Stimulated activated CD8-positive, alpha-beta memory T cell treated with anti-CD3 and anti-CD28 coated beads, Interleukin-15, amount 100 ng/mL, for 1 hour (primary cell): ENCODE measurements at regions not wholly inside any gene's neighbourhood (a gene's known extent, or its start where the extent isn't known, plus 50 kb on each side); places are given as distances from the start of the nearest gene placed in this dataset.

ENCODE experiments used
- DNase-seq: peaks from one replicate; pipeline ENCODE4 v3.0.0-alpha.2; 2020; ENCODE audit warnings: low read depth

DNA sequence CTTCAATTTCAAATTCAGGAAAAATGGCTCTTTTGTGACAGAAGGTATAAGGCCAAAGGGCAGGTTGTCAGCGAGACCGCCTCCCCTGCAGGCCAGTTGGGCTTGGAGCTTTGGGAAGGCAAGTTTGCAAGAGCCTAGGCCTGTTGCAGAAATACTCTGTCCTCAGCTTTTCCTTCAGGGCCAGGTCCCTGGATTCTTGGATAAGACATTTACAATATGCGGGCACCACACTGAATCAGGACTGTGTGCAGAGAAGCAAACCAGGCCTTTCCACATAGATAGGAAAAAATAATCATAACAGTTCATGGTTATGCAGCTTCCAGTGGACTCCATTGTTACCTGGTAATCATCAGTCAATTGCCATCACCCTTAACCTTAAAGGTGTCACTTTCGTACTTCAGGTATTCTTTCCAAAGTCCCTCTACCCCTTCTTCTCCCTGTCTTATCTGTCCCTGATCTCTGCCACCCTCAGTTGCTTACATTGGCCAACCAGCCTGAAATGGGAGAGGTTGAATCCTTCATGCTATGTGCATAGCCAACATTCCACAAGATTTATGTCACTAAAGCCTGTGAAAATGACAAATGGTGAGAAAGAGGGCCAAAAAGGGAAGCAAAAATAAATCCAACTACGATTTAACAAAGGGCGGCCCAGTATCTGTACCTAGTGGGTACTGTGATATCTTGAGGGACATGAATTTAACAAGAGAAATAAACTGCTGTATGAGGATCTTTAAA lies 304.5 kb upstream of the NFE2L3 start:
- no peak for DNase-seq

GRCh38 chr7:25849500-25850184 lies 302.4 kb upstream of the NFE2L3 start:
- DNase-seq = no peak

DNA sequence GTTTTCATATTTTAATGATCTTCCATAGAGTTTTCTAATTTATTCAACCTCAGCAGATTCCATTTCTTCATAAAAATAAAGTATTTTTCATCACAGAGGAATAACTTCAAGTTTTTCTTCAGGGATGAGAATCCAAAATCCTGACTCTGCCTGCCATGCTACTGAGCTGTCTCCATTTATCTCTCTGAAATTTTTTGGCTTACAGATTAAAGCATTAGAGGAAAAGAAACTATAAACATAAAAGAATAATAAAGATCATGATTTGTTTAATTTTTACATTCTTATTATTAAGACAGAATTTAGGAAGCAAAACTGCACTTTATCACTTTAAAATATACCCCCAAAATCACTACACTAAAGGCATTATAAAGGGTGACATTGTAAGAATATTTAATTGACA lies 301.8 kb upstream of the NFE2L3 start:
- DNase-seq = no peak

DNA sequence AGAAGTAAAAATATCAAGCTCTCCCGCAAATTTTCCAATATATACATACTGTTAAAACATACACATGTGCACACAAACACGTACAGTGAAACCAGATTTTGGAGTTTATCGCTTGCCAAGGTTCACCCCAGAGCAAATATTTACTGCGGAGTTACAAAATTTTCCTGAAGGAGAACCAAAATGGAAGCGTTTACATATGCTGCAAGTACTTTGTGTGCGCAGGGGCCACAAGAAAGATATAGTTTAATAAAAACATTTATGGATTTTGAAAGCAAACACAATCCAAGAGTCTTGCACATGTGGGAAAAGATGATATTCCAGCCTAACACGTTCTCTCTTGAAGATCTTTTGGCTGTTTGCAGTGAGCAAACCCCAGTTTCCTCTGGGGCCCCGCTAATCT lies 301.3 kb upstream of the NFE2L3 start:
- DNase-seq = no peak

DNA sequence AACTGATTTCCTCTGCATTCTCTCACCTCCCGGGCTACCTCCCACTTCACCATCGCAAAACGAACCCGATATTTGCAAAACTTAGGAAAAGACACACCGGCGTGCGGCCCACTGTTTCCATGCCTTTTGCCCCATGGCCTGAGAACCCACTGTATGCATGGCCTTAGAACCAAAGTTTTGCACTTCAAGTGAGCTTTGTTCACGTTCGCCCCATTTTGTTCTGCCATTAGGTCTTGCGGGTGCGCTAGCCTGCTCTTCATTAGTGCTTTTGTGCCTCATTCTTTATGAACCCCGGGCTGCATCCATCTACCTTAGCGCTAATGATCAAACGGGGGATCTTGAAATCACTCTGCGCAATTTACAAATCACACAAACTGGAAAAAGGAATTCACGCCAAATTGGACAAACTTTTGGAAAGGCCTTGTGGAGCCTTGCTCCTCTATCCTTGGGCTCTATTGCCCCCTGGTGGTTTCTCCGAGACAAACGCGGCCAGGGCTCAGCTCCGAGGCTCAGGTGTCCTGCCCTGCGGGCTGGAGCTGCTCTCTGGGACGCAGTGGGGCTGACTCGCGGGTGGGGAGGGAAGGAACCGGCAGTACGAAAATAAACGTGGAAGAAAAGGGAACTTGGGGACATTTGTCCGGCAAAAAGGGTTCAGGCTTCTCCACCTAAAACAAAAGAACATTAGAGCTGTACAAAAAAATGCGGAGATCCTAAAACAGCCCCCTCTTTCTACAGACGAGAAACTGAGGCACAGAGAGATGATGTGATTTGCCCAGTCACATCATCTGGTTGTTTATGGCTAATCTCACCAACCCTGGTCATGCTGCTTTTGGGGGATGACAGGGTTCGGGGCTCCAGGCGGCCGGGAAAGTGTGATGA lies 300.4 kb upstream of the NFE2L3 start:
- DNase-seq = no peak

- no peak for DNase-seq
Measured at GRCh38 chr7:25852211-25852938, 299.6 kb upstream of the NFE2L3 start.

DNA sequence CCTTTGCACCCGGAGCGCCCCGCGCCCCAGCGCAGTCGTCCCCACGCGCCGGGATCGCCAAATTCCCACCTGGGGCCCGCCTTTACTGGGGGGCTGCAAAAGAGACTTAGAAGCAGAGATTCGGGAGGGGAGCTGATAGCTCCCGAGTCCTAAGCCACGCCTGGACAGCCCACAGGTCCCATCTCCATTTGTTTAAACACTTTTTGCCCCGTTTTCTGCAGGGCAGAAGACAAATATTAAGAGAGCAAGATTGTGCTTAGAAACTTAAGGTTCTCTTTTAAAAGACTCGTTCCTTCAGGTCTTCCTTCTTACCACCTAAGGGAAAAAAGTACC lies 299.1 kb upstream of the NFE2L3 start:
- DNase-seq = no peak

DNA sequence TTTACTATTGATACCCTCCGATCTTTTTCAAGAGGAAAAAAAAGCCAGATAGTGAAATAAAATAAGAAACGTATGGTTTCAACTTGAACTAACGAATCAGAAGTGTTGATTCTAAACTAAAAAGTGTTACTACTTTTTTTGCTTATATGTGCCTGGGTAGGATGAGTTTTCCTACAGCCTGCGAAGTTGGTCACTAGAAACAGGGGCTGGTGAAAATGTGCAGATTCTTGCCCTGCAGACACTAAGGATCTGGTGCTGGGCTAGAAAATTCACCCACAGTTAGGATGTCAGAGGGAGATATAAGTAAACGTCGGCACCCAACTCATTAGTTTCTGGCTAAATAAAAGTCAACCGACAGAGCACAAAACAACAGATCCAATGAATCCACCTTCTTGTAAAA lies 298.7 kb upstream of the NFE2L3 start:
- DNase-seq = no peak

GRCh38 chr7:25854059-25854458 lies 297.9 kb upstream of the NFE2L3 start:
- DNase-seq = no peak

- no peak for DNase-seq
Measured at GRCh38 chr7:25854608-25855497, 297.1 kb upstream of the NFE2L3 start.

DNA sequence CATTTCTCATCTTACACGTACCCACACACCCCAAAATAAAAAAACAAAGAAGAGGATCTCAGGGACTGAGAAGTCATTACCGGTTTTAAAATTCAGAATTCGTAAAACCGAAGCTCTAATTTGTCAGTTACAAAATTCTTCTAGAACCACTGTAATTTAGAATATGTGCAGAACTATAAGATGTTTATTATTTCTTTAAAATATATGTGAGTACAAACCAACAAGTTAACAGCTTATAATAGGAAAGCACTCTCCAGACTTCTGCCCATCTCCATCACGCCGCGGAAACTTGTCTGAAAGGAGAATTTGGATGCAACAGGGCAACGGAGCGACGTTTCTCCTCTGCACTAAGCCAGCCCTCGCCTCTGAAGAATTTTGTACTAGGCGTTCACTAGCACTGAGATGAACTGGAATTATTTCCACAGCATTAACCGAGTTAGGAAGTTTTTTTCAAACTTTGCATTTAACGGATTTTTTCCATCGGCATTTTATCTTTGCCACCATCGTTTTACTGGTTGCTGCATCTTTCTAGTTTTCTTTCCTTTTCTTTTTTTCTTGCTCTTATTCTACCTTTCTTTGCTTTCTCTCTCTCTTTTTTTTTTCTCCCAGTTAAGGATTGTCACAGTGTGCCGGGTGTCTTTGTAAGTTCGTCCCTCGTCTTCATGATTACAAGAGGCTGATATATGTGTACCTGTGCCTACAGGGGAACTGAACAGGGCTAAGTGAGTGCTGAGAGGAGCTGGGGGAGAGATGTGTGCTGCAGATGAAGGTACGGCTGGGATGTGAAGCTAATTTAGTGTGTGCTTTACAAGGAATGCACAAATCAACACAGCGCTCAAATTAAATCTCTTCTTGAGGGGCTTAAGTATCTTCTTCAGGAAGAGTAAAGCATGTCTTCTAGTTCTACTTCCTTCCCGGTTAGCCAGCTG lies 295.9 kb upstream of the NFE2L3 start:
- DNase-seq = no peak

- DNase-seq = no peak
Measured at GRCh38 chr7:25857376-25858067, 294.5 kb upstream of the NFE2L3 start.

- no peak for DNase-seq
Measured at GRCh38 chr7:25858200-25858524, 293.8 kb upstream of the NFE2L3 start.

GRCh38 chr7:25858525-25859411 lies 293.2 kb upstream of the NFE2L3 start:
- DNase-seq = no peak

DNA sequence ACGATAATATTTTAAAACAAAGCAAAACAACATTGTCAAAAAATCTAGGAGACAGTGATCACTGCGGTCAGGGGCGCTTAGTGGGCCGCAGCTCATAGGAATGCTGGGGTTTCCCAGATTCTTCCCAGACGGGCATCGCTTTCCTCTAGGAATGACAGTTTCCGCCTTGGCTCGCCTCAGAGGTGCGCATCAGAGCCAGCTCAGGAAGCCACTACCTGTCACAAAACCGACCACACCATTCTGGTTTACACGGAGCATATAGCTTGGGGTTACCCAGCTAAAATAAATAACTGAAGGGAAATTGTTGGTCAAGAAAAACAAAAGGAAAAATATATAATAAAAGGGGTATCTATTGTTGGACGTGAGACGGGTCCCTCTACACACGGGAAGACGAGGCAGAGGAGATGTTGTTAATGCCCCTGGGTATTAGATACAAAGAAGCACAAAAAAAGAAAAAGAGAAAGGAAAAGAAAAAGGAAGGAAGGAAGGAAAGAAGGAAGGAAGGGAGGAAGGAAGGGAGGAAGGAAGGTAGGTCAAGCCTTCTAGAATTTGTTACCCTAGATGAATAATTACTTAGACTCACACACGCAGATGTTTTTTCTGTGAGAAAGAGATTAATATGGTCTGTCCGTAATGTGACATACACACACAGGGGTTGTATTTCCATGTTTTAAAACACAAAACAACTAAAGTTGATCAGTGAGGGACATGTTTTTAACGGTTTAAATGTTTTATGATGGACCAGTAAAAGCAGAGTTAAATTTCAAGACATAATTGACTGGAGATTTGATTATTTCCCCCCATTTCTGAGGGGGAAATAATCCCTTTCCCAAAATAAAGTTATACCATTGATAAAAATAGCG lies 292.4 kb upstream of the NFE2L3 start:
- no peak for DNase-seq

GRCh38 chr7:25860275-25861163 lies 291.5 kb upstream of the NFE2L3 start:
- DNase-seq = no peak

GRCh38 chr7:25861164-25861496 lies 290.9 kb upstream of the NFE2L3 start:
- no peak for DNase-seq
